ENCODE measurements at regions not wholly inside any gene's neighbourhood (a gene's known extent, or its start where the extent isn't known, plus 50 kb on each side); places are given as distances from the start of the nearest gene placed in this dataset.

DNA sequence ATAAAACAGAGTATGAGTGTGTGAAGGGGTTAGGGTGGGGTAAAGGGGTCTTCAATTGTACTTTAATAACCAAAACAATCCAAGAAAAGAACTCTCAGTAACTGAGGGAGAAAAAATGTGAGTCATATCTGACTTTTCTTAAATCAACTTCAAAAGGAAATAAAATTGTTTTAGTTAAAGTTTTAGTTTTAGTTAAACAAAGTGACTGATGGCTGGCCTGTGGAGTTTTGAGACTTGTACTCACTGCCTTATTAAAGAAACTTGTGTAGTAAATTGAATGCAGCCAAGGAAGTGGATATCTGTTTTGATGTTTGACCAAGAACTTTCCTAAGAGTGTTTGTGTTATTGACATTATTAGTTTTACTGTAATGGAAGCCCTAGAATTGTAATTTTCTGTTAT, 2032.6 kb downstream of the MAT2B start:
- Histone ChIP-seq H3K27me3 (replicated peaks in 1 of 4; ENCODE audit: control extremely low read depth in 1 of 4, control insufficient read depth in 3 of 4, insufficient read depth in 4 of 4, low read length in 3 of 4) (no peaks in the 10 kb centered on the region), H2AFZ (ENCODE audit: insufficient read depth, low read depth, low read length, poor library complexity, severe bottlenecking) (no peak overlapping the region), H3K4me1 (ENCODE audit: control insufficient read depth in 2 of 2, insufficient read depth in 2 of 2, low read length in 2 of 2) (no peaks in the 10 kb centered on the region), H3K4me3 (ENCODE audit: control extremely low read depth in 1 of 5, extremely low read depth in 1 of 5, insufficient read depth in 1 of 5, low read depth in 2 of 5, low read length in 4 of 5) (no peak overlapping the region), H4K20me1 (ENCODE audit: control insufficient read depth, insufficient read depth, low read length, poor library complexity, severe bottlenecking) (no peaks in the 10 kb centered on the region), H3K79me2 (ENCODE audit: control insufficient read depth, insufficient read depth, low read length) (no peaks in the 10 kb centered on the region), H3K9ac (ENCODE audit: low read length) (no peak overlapping the region), H3K4me2 (replicated peaks; ENCODE audit: low read depth, low read length, poor library complexity, severe bottlenecking) (no peak overlapping the region), H3K36me3 (replicated peaks in 1 of 2; ENCODE audit: control extremely low read depth in 1 of 2, control insufficient read depth in 1 of 2, extremely low read depth in 1 of 2, insufficient read depth in 2 of 2, low read length in 1 of 2) (no peaks in the 10 kb centered on the region), H3K9me3 (ENCODE audit: control extremely low read depth in 1 of 3, control insufficient read depth in 2 of 3, insufficient read depth in 1 of 3, low read length in 2 of 3) (peaks cover 0 to 7% (median 0%) of the 10 kb centered on the region in 3 donors), H3K27ac (ENCODE audit: low read length in 2 of 2) (no peak overlapping the region)
- CTCF ChIA-PET, result no interaction called here
- no peak overlapping the region for H3K27ac Mint-ChIP-seq
- POLR2A ChIA-PET, result no interaction called here
- ATAC-seq (ENCODE audit: low read depth), result no peak
- no peaks in the 10 kb centered on the region for H3K27me3 Mint-ChIP-seq
- H3K4me1 Mint-ChIP-seq, result no peaks in the 10 kb centered on the region
- DNase-seq, result no peak
- intact Hi-C loops (cut with micrococcal nuclease), result no loop called here
- H3K9me3 Mint-ChIP-seq (ENCODE audit: insufficient read depth), result peaks cover 4% of the 10 kb centered on the region
- TF ChIP-seq CTCF (IDR thresholded peaks at IDR 0.05) (no peak), EZH2 (IDR thresholded peaks at IDR 0.05; ENCODE audit: borderline replicate concordance, insufficient read depth, low read depth, low read length, poor library complexity, severe bottlenecking) (no peak)
- H3K4me3 Mint-ChIP-seq, result no peak overlapping the region

- Histone ChIP-seq H2AFZ (ENCODE audit: insufficient read depth, low read depth, low read length, poor library complexity, severe bottlenecking) (no peak overlapping the region), H3K4me1 (ENCODE audit: control insufficient read depth in 2 of 2, insufficient read depth in 2 of 2, low read length in 2 of 2) (peaks cover 0 to 6% of the 10 kb centered on the region in 2 donors), H3K4me2 (replicated peaks; ENCODE audit: low read depth, low read length, poor library complexity, severe bottlenecking) (peak overlapping the region; percentile 14), H3K9ac (ENCODE audit: low read length) (no peak overlapping the region), H3K36me3 (replicated peaks in 1 of 2; ENCODE audit: control extremely low read depth in 1 of 2, control insufficient read depth in 1 of 2, extremely low read depth in 1 of 2, insufficient read depth in 2 of 2, low read length in 1 of 2) (no peaks in the 10 kb centered on the region), H3K27me3 (replicated peaks in 1 of 4; ENCODE audit: control extremely low read depth in 1 of 4, control insufficient read depth in 3 of 4, insufficient read depth in 4 of 4, low read length in 3 of 4) (no peaks in the 10 kb centered on the region), H3K27ac (ENCODE audit: low read length in 2 of 2) (no peak overlapping the region), H3K9me3 (ENCODE audit: control extremely low read depth in 1 of 3, control insufficient read depth in 2 of 3, insufficient read depth in 1 of 3, low read length in 2 of 3) (peaks cover 0 to 4% (median 0%) of the 10 kb centered on the region in 3 donors), H3K79me2 (ENCODE audit: control insufficient read depth, insufficient read depth, low read length) (no peaks in the 10 kb centered on the region), H3K4me3 (ENCODE audit: control extremely low read depth in 1 of 5, extremely low read depth in 1 of 5, insufficient read depth in 1 of 5, low read depth in 2 of 5, low read length in 4 of 5) (no peak overlapping the region), H4K20me1 (ENCODE audit: control insufficient read depth, insufficient read depth, low read length, poor library complexity, severe bottlenecking) (no peaks in the 10 kb centered on the region)
- intact Hi-C loops (cut with micrococcal nuclease), result no loop called here
- Mint-ChIP-seq H3K9me3 (ENCODE audit: insufficient read depth) (peaks cover 2% of the 10 kb centered on the region), H3K27me3 (no peaks in the 10 kb centered on the region), H3K4me1 (peaks cover 6% of the 10 kb centered on the region), H3K4me3 (no peak overlapping the region), H3K27ac (no peak overlapping the region)
- ChIA-PET CTCF (no interaction called here), POLR2A (no interaction called here)
- ATAC-seq (ENCODE audit: low read depth), result no peak
- DNase-seq, result peak; percentile 3
- 29% methylated on average over 2 of the region's 3 CpGs for WGBS (ENCODE audit: insufficient coverage)
- TF ChIP-seq CTCF (IDR thresholded peaks at IDR 0.05) (no peak), EZH2 (IDR thresholded peaks at IDR 0.05; ENCODE audit: borderline replicate concordance, insufficient read depth, low read depth, low read length, poor library complexity, severe bottlenecking) (no peak)
These were observed 2054.2 kb downstream of the MAT2B start for GRCh38 chr5:165559645-165560044.
